Endothelial cell (in vitro differentiated cells): ENCODE measurements at regions not wholly inside any gene's neighbourhood (a gene's known extent, or its start where the extent isn't known, plus 50 kb on each side); places are given as distances from the start of the nearest gene placed in this dataset.

Experiments used
- DNase-seq: peaks from one replicate; pipeline ENCODE4 v3.0.0; 2021; ENCODE audit warnings: low spot score
- H3K27ac Mint-ChIP-seq: one replicate; pipeline ENCODE4 v1.8.0; 2021; ENCODE audit warnings: mixed read lengths, inconsistent platforms; ENCODE audit not compliant: unreplicated experiment
- H3K27me3 Mint-ChIP-seq: one replicate; pipeline ENCODE4 v1.8.0; 2021; ENCODE audit warnings: mild to moderate bottlenecking, moderate library complexity, mixed read lengths, inconsistent platforms; ENCODE audit not compliant: unreplicated experiment
- H3K36me3 Mint-ChIP-seq: one replicate; pipeline ENCODE4 v1.8.0; 2021; ENCODE audit warnings: mild to moderate bottlenecking, low read depth, mixed read lengths, inconsistent platforms; ENCODE audit not compliant: unreplicated experiment
- H3K4me1 Mint-ChIP-seq: one replicate; pipeline ENCODE4 v1.8.0; 2021; ENCODE audit warnings: mild to moderate bottlenecking, mixed read lengths, inconsistent platforms; ENCODE audit not compliant: unreplicated experiment
- H3K4me3 Mint-ChIP-seq: one replicate; pipeline ENCODE4 v1.8.0; 2021; ENCODE audit warnings: mild to moderate bottlenecking, mixed read lengths, inconsistent platforms; ENCODE audit not compliant: unreplicated experiment
- H3K9me3 Mint-ChIP-seq: one replicate; pipeline ENCODE4 v1.8.0; 2021; ENCODE audit warnings: mixed read lengths, inconsistent platforms; ENCODE audit not compliant: unreplicated experiment
- CTCF ChIP-seq: fragments of 200-600 bp; sonication (generic); IDR thresholded peaks from one replicate; pipeline ENCODE4 v1.5.0; 2021; ENCODE audit warnings: antibody characterized with exemption; ENCODE audit not compliant: unreplicated experiment

GRCh38 chr4:149965206-149965605 lies 113.0 kb upstream of the DCLK2 start:
- Mint-ChIP-seq H3K27me3 (no peaks in the 10 kb centered on the region), H3K9me3 (no peaks in the 10 kb centered on the region), H3K36me3 (no peaks in the 10 kb centered on the region), H3K4me1 (no peaks in the 10 kb centered on the region), H3K27ac (no peak overlapping the region), H3K4me3 (no peak overlapping the region)
- no peak for DNase-seq
- TF ChIP-seq CTCF = no peak

GRCh38 chr4:149972407-149972806 lies 105.8 kb upstream of the DCLK2 start:
- H3K4me3 Mint-ChIP-seq = no peak overlapping the region
- H3K27ac Mint-ChIP-seq = no peak overlapping the region
- no peak for TF ChIP-seq CTCF
- H3K4me1 Mint-ChIP-seq = no peaks in the 10 kb centered on the region
- peaks cover 4% of the 10 kb centered on the region for H3K27me3 Mint-ChIP-seq
- no peak for DNase-seq
- H3K9me3 Mint-ChIP-seq = no peaks in the 10 kb centered on the region
- H3K36me3 Mint-ChIP-seq = no peaks in the 10 kb centered on the region

- H3K9me3 Mint-ChIP-seq = no peaks in the 10 kb centered on the region
- peaks cover 4% of the 10 kb centered on the region for H3K27me3 Mint-ChIP-seq
- TF ChIP-seq CTCF = no peak
- no peak for DNase-seq
- no peaks in the 10 kb centered on the region for H3K4me1 Mint-ChIP-seq
- no peak overlapping the region for H3K27ac Mint-ChIP-seq
- H3K4me3 Mint-ChIP-seq = no peak overlapping the region
- no peaks in the 10 kb centered on the region for H3K36me3 Mint-ChIP-seq
These were observed 105.1 kb upstream of the DCLK2 start for GRCh38 chr4:149973181-149973580.

GRCh38 chr4:149975172-149975571 lies 103.1 kb upstream of the DCLK2 start:
- Mint-ChIP-seq H3K27ac (no peak overlapping the region), H3K27me3 (peaks cover 4% of the 10 kb centered on the region), H3K4me3 (no peak overlapping the region), H3K4me1 (no peaks in the 10 kb centered on the region), H3K9me3 (no peaks in the 10 kb centered on the region), H3K36me3 (no peaks in the 10 kb centered on the region)
- TF ChIP-seq CTCF = no peak
- DNase-seq = no peak

- Mint-ChIP-seq H3K4me1 (peaks cover 8% of the 10 kb centered on the region), H3K27me3 (peaks cover 8% of the 10 kb centered on the region)
- no peak for DNase-seq
These were observed 98.0 kb upstream of the DCLK2 start for GRCh38 chr4:149980121-149980682.

More at GRCh38 chr4:149980121-149980682, 98.0 kb upstream of the DCLK2 start:
- TF ChIP-seq CTCF = no peak
- Mint-ChIP-seq H3K36me3 (no peaks in the 10 kb centered on the region), H3K4me3 (no peak overlapping the region), H3K9me3 (no peaks in the 10 kb centered on the region), H3K27ac (no peak overlapping the region)
